ENCODE measurements at regions not wholly inside any gene's neighbourhood (a gene's known extent, or its start where the extent isn't known, plus 50 kb on each side); places are given as distances from the start of the nearest gene placed in this dataset.

- POLR2A ChIA-PET = no interaction called here
- CTCF ChIA-PET (ENCODE audit: low intra/inter-chr PET ratio, low total read pairs) = no interaction called here
- BruUV-seq (replicated peaks) = no TSS peak
- Histone ChIP-seq H3K4me2 (ENCODE audit: low read depth, low read length) (no peak overlapping the region), H3K9ac (ENCODE audit: insufficient read depth, low read depth, low read length) (no peak overlapping the region), H3K4me1 (ENCODE audit: insufficient read depth, low read length) (no peaks in the 10 kb centered on the region), H3K27ac (ENCODE audit: extremely low read length, insufficient read depth, low read length) (no peak overlapping the region), H2AFZ (ENCODE audit: low read length) (no peak overlapping the region), H3K4me3 (replicated peaks in 1 of 3; ENCODE audit: insufficient read depth in 1 of 3, low read depth in 2 of 3, low read length in 3 of 3) (no peak overlapping the region), H3K36me3 (replicated peaks in 1 of 2; ENCODE audit: control insufficient read depth in 1 of 2, insufficient read depth in 2 of 2, low read length in 2 of 2) (no peaks in the 10 kb centered on the region), H4K20me1 (ENCODE audit: insufficient read depth, low read length) (no peaks in the 10 kb centered on the region), H3K79me2 (ENCODE audit: insufficient read depth, low read length) (no peaks in the 10 kb centered on the region), H3K27me3 (ENCODE audit: control insufficient read depth in 1 of 2, insufficient read depth in 2 of 2, low read length in 2 of 2) (no peaks in the 10 kb centered on the region), H3K9me3 (ENCODE audit: low read length) (peaks cover 23% of the 10 kb centered on the region)
- in situ Hi-C loops (cut with HindIII; ENCODE audit: extremely low pct_ligation_motif_present, low pct_unique_long_range_greater_than_20kb) (no loop called here), intact Hi-C loops (cut with micrococcal nuclease; ENCODE audit: unreplicated experiment) (no loop called here)
- 5% methylated on average over 2 of the region's 2 CpGs for WGBS (ENCODE audit: low lambda C conversion rate)
- ATAC-seq = no peak
- TF ChIP-seq KLF15 (CRISPR knock-in tag; IDR thresholded peaks at IDR 0.05; ENCODE audit: borderline replicate concordance) = no peak
- TF ChIP-seq ZNF740 (CRISPR knock-in tag; IDR thresholded peaks at IDR 0.05) = no peak
- no peak for TF ChIP-seq ZNF597 (CRISPR knock-in tag; IDR thresholded peaks at IDR 0.05)
- no peak for TF ChIP-seq SIX1 (CRISPR knock-in tag; IDR thresholded peaks at IDR 0.05; ENCODE audit: borderline replicate concordance)
- TF ChIP-seq MTA3 (CRISPR knock-in tag; IDR thresholded peaks at IDR 0.05) = no peak
- no peak for TF ChIP-seq RFX5 (IDR thresholded peaks at IDR 0.05; ENCODE audit: low read depth, low read length)
- TF ChIP-seq ZHX2 (IDR thresholded peaks at IDR 0.05; ENCODE audit: low read depth) = no peak
- TF ChIP-seq ZHX2 (CRISPR knock-in tag; IDR thresholded peaks at IDR 0.05; ENCODE audit: borderline replicate concordance) = no peak
- DNase-seq (ENCODE audit: low spot score) = no peak
- FAIRE-seq = no peak
These were observed 609.0 kb downstream of the EDEM1 start for GRCh38 chr3:5796541-5796940.
